Activated CD4-positive, alpha-beta T cell treated with anti-CD3 and anti-CD28 coated beads for 4 hours (primary cell): ENCODE measurements at regions not wholly inside any gene's neighbourhood (a gene's known extent, or its start where the extent isn't known, plus 50 kb on each side); places are given as distances from the start of the nearest gene placed in this dataset.

ENCODE experiments used
- DNase-seq, 2 donors: peaks; one replicate each; pipeline ENCODE4 v3.0.0-alpha.2; 2020

- DNase-seq, result no peak
These were observed 93.1 kb upstream of the VSTM2B start for GRCh38 chr19:29432677-29433076.

- no peak for DNase-seq
These were observed 89.1 kb upstream of the VSTM2B start for GRCh38 chr19:29436591-29437103.

GRCh38 chr19:29439021-29439420, 86.8 kb upstream of the VSTM2B start:
- DNase-seq, result no peak

GRCh38 chr19:29439688-29440550, 85.9 kb upstream of the VSTM2B start:
- DNase-seq, result no peak

- no peak for DNase-seq
These were observed 83.7 kb upstream of the VSTM2B start for GRCh38 chr19:29442094-29442493.

GRCh38 chr19:29442910-29443309, 82.9 kb upstream of the VSTM2B start:
- DNase-seq, result no peak

GRCh38 chr19:29445246-29445645, 80.5 kb upstream of the VSTM2B start:
- no peak for DNase-seq

- DNase-seq, result no peak
These were observed 79.4 kb upstream of the VSTM2B start for GRCh38 chr19:29446361-29446760.

GRCh38 chr19:29448046-29448445, 77.7 kb upstream of the VSTM2B start:
- no peak for DNase-seq

- no peak for DNase-seq
These were observed 76.4 kb upstream of the VSTM2B start for GRCh38 chr19:29449371-29449770.

- no peak for DNase-seq
These were observed 75.5 kb upstream of the VSTM2B start for GRCh38 chr19:29450306-29450705.

- no peak for DNase-seq
These were observed 75.0 kb upstream of the VSTM2B start for GRCh38 chr19:29450812-29451211.

- DNase-seq, result no peak
These were observed 71.7 kb upstream of the VSTM2B start for GRCh38 chr19:29454109-29454508.

GRCh38 chr19:29457413-29457812, 68.4 kb upstream of the VSTM2B start:
- DNase-seq, result no peak

GRCh38 chr19:29467824-29468401, 57.9 kb upstream of the VSTM2B start:
- DNase-seq, result peak in 1 of 2 donors; percentile 14

- DNase-seq, result no peak
These were observed 50.3 kb upstream of the VSTM2B start for GRCh38 chr19:29475469-29475868.
